ENCODE measurements at regions not wholly inside any gene's neighbourhood (a gene's known extent, or its start where the extent isn't known, plus 50 kb on each side); places are given as distances from the start of the nearest gene placed in this dataset.

DNA sequence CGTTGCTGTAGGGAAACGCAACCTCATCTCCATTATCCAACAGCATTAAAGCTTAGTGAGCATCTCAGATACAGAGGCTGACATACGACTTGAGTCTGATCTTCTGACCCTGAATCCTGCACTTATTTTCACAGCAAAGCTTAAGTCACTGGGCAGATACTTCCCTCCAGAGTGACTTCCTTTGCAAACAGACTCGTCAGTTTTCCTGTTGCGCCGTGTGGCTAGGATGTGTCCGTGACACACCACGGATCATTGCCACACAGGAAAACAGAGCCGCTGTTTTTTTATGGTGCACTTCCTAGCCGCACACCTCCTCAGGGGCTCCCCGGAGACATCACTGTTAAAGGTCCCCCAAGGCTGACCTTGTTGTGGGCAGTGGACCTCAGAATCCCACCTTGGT, 94.9 kb upstream of the MKI67 start:
- TF ChIP-seq, protein P1, sequence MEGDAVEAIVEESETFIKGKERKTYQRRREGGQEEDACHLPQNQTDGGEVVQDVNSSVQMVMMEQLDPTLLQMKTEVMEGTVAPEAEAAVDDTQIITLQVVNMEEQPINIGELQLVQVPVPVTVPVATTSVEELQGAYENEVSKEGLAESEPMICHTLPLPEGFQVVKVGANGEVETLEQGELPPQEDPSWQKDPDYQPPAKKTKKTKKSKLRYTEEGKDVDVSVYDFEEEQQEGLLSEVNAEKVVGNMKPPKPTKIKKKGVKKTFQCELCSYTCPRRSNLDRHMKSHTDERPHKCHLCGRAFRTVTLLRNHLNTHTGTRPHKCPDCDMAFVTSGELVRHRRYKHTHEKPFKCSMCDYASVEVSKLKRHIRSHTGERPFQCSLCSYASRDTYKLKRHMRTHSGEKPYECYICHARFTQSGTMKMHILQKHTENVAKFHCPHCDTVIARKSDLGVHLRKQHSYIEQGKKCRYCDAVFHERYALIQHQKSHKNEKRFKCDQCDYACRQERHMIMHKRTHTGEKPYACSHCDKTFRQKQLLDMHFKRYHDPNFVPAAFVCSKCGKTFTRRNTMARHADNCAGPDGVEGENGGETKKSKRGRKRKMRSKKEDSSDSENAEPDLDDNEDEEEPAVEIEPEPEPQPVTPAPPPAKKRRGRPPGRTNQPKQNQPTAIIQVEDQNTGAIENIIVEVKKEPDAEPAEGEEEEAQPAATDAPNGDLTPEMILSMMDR (IDR thresholded peaks at IDR 0.05; ENCODE audit: poor library complexity, severe bottlenecking): no peak
- TF ChIP-seq POLR2AphosphoS5 (IDR thresholded peaks at IDR 0.05) (no peak), EP300 (conservative IDR thresholded peaks at IDR 0.05; ENCODE audit: poor library complexity, severe bottlenecking) (no peak), REST (IDR thresholded peaks at IDR 0.05; ENCODE audit: borderline replicate concordance) (no peak), RAD21 (conservative IDR thresholded peaks at IDR 0.05) (no peak)
